Dendritic cell treated with granulocyte-macrophage colony-stimulating factor and Interleukin-4, amounts not matched to agents 40 ng/mL and 50 ng/mL, for 4 days (primary cell): ENCODE measurements at regions not wholly inside any gene's neighbourhood (a gene's known extent, or its start where the extent isn't known, plus 50 kb on each side); places are given as distances from the start of the nearest gene placed in this dataset.

Experiments
- H3K27ac Mint-ChIP-seq: one replicate; pipeline ENCODE4 v1.8.0; 2022; ENCODE audit warnings: mild to moderate bottlenecking, mixed read lengths
- H3K27me3 Mint-ChIP-seq: one replicate; pipeline ENCODE4 v1.8.0; 2022; ENCODE audit warnings: mild to moderate bottlenecking, mixed read lengths
- H3K36me3 Mint-ChIP-seq: one replicate; pipeline ENCODE4 v1.8.0; 2022; ENCODE audit warnings: low read depth, mixed read lengths
- H3K4me1 Mint-ChIP-seq: one replicate; pipeline ENCODE4 v1.8.0; 2022; ENCODE audit warnings: low read depth, mixed read lengths
- H3K4me3 Mint-ChIP-seq: one replicate; pipeline ENCODE4 v1.8.0; 2022; ENCODE audit warnings: mild to moderate bottlenecking, moderate library complexity, mixed read lengths
- H3K9me3 Mint-ChIP-seq: one replicate; pipeline ENCODE4 v1.8.0; 2022; ENCODE audit warnings: mixed read lengths
- intact Hi-C: fragments of 100-400 bp; cut with micrococcal nuclease; formaldehyde crosslinking; loops from one replicate; pipeline ENCODE4 v1.15.0; 2022

DNA sequence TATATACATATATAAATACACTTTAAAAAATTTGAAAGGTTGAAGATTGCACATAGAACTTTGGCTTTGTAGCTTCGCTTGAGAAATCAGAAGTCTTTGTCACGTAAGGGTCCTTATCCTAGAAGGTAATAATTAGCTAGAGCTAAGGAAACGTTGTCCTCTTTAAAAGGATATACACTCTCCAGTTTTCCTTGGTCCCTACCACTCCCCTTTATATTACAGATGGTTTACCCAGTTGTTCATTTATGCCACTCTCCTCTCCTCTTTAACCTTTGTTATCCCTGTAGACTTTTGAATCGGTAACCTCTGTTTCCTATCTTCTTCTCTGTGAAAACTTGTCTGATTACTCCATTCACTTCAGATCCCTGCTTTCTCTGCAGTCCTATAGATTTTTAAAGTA is 1101.0 kb upstream of the SEMA6A start:
- Mint-ChIP-seq H3K27ac (no peak overlapping the region), H3K36me3 (no peaks in the 10 kb centered on the region), H3K4me1 (no peaks in the 10 kb centered on the region), H3K27me3 (no peaks in the 10 kb centered on the region), H3K9me3 (peaks cover 15% of the 10 kb centered on the region), H3K4me3 (no peak overlapping the region)
- intact Hi-C loops, result no loop called here

- intact Hi-C loops, result no loop called here
- Mint-ChIP-seq H3K27me3 (no peaks in the 10 kb centered on the region), H3K4me1 (no peaks in the 10 kb centered on the region), H3K4me3 (no peak overlapping the region), H3K36me3 (no peaks in the 10 kb centered on the region), H3K9me3 (peaks cover 9% of the 10 kb centered on the region), H3K27ac (no peak overlapping the region)
Measured at GRCh38 chr5:117671551-117671950, 1096.9 kb upstream of the SEMA6A start.

GRCh38 chr5:117667105-117667504 is 1092.5 kb upstream of the SEMA6A start:
- H3K27ac Mint-ChIP-seq, result no peak overlapping the region
- peaks cover 9% of the 10 kb centered on the region for H3K9me3 Mint-ChIP-seq
- no peak overlapping the region for H3K4me3 Mint-ChIP-seq
- H3K4me1 Mint-ChIP-seq, result no peaks in the 10 kb centered on the region
- intact Hi-C loops, result no loop called here
- no peaks in the 10 kb centered on the region for H3K27me3 Mint-ChIP-seq
- H3K36me3 Mint-ChIP-seq, result no peaks in the 10 kb centered on the region

DNA sequence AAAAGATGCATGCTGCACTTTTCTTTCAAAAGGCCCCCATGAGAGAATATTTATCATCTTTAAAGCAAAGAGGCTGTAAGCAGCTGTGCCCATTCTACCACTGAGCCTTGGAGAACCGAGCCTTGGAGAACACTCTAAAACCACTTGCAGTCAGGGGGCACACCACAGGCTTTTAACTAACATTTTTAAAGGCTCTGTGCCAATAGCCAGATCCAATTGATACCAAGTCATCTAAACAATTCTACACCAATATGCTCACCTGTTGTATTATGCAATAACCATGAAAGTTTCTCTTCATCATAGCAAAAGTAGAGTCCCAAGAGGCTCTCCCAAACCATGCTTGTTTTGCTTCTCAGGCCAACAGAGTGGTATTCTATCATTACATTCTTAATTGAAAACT is 1090.5 kb upstream of the SEMA6A start:
- intact Hi-C loops, result no loop called here
- no peak overlapping the region for H3K4me3 Mint-ChIP-seq

DNA sequence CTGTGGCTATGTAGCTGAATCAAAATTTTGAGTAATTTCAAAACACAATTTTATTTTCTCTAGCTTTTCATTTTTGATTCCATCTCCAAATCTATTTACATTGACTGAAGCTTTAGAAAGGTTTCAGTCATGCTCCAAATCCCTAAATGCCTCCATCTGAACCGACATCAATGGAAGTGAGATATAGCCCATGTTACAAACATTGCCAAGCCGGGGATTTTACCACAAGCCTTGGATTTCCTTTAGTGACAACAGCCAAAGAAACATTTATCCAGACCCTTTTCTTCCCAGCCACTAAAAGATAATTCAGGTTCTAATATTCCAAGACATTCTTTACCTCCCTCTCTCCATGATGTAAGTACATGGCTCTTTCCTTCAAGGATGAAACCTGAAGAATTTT is 1087.7 kb upstream of the SEMA6A start:
- Mint-ChIP-seq H3K27ac (no peak overlapping the region), H3K27me3 (no peaks in the 10 kb centered on the region), H3K36me3 (no peaks in the 10 kb centered on the region), H3K4me3 (no peak overlapping the region), H3K4me1 (no peaks in the 10 kb centered on the region), H3K9me3 (peaks cover 24% of the 10 kb centered on the region)
- intact Hi-C loops, result no loop called here

More for the DNA sequence above, 1090.5 kb upstream of the SEMA6A start:
- no peaks in the 10 kb centered on the region for H3K4me1 Mint-ChIP-seq
- H3K27ac Mint-ChIP-seq, result no peak overlapping the region
- no peaks in the 10 kb centered on the region for H3K27me3 Mint-ChIP-seq
- no peaks in the 10 kb centered on the region for H3K36me3 Mint-ChIP-seq
- peaks cover 8% of the 10 kb centered on the region for H3K9me3 Mint-ChIP-seq

DNA sequence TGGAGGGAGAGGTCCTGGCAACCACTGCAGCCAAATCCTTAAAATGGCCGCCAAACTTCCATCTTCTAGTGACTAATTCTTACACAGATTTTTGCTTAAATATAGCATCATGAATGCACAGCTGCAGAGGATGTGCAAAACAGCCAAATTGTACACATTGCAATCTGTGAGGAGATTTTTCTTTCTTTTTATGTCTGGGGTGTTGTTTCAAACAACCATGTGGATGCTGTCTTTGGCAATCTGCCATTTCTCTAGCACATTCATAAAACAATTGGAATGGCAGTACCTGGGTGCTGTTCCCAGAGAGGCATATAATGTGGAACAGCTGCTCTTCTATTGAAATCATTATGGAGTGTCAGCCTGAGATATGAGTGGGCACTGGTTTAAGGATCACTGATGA is 1082.9 kb upstream of the SEMA6A start:
- Mint-ChIP-seq H3K36me3 (no peaks in the 10 kb centered on the region), H3K9me3 (peaks cover 24% of the 10 kb centered on the region), H3K27ac (no peak overlapping the region), H3K27me3 (no peaks in the 10 kb centered on the region), H3K4me1 (no peaks in the 10 kb centered on the region), H3K4me3 (no peak overlapping the region)
- intact Hi-C loops, result no loop called here

GRCh38 chr5:117652958-117653280 is 1078.3 kb upstream of the SEMA6A start:
- H3K4me3 Mint-ChIP-seq, result no peak overlapping the region
- H3K4me1 Mint-ChIP-seq, result no peaks in the 10 kb centered on the region
- peaks cover 8% of the 10 kb centered on the region for H3K9me3 Mint-ChIP-seq
- no peaks in the 10 kb centered on the region for H3K36me3 Mint-ChIP-seq
- intact Hi-C loops, result no loop called here
- H3K27me3 Mint-ChIP-seq, result no peaks in the 10 kb centered on the region
- H3K27ac Mint-ChIP-seq, result no peak overlapping the region

DNA sequence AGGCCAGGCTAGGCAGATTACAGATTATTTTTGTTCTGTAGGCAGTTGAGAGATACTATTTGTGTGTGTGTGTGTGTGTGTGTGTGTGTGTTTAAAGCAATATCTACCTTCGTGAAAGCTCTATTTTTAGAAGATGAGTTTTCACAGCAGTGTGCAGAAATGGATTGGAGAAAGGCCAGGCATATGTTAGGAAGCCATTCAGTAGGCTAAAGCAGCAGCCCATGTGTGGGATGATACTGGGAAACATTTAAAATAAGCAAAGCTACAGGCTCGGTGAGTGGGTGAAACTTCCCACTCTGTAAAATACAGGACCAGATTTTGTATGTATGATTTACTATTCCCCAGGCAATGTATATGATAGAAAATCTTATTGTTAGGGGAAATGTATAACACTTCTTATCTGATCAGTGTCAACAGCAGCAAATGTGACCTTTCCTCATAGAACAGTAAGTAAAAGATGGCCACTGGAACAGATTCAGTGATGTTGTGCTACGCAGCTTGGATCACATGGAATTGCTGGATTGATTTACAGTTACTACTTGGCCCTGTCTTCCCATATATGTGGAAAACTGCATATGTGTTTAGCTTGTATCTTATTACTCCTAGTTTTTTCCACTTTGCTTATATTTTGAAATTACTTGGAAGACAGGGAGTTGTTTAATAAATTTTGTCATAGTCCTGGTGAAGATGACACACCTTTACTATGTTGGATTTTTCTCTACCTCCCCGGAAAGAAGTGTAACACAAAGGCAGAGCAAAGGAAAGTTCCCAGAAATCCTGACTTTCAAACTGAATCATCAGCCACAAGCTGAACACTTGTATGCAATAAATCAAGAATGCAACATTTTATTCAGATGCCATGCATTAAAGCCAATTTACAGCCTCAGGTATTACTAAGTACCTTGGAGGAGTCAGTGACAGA is 1077.7 kb upstream of the SEMA6A start:
- H3K27me3 Mint-ChIP-seq, result no peaks in the 10 kb centered on the region
- H3K4me3 Mint-ChIP-seq, result no peak overlapping the region
- no peaks in the 10 kb centered on the region for H3K36me3 Mint-ChIP-seq
- intact Hi-C loops, result no loop called here
- H3K27ac Mint-ChIP-seq, result no peak overlapping the region
- H3K9me3 Mint-ChIP-seq, result peaks cover 8% of the 10 kb centered on the region
- no peaks in the 10 kb centered on the region for H3K4me1 Mint-ChIP-seq

GRCh38 chr5:117649821-117650220 is 1075.2 kb upstream of the SEMA6A start:
- H3K4me3 Mint-ChIP-seq, result no peak overlapping the region
- H3K4me1 Mint-ChIP-seq, result no peaks in the 10 kb centered on the region
- intact Hi-C loops, result no loop called here
- H3K27me3 Mint-ChIP-seq, result no peaks in the 10 kb centered on the region
- no peak overlapping the region for H3K27ac Mint-ChIP-seq
- peaks cover 9% of the 10 kb centered on the region for H3K9me3 Mint-ChIP-seq
- no peaks in the 10 kb centered on the region for H3K36me3 Mint-ChIP-seq

DNA sequence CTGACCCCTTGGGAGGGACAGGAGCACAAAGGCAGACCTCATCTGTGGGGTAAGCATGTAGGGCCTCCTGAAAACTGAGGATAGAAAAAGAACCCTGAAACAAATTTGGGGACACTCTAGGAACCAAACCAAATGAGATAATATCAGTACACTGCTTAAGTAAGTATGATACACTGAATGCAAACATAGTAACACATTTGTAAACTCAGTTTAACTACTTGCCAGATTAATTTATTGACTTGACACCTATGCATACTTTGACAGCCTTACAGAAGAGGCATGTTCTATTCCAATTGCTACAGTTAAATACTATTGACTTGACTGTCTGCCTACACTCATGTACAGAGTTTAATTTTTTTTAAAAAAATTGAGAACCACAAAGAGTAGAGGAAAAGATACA is 1070.8 kb upstream of the SEMA6A start:
- Mint-ChIP-seq H3K9me3 (peaks cover 17% of the 10 kb centered on the region), H3K27ac (no peak overlapping the region), H3K27me3 (no peaks in the 10 kb centered on the region), H3K36me3 (no peaks in the 10 kb centered on the region), H3K4me1 (no peaks in the 10 kb centered on the region), H3K4me3 (no peak overlapping the region)
- intact Hi-C loops, result no loop called here

GRCh38 chr5:117638581-117638980 is 1064.0 kb upstream of the SEMA6A start:
- Mint-ChIP-seq H3K9me3 (peaks cover 14% of the 10 kb centered on the region), H3K36me3 (no peaks in the 10 kb centered on the region), H3K27me3 (no peaks in the 10 kb centered on the region), H3K4me1 (no peaks in the 10 kb centered on the region), H3K27ac (no peak overlapping the region), H3K4me3 (no peak overlapping the region)
- intact Hi-C loops, result no loop called here

DNA sequence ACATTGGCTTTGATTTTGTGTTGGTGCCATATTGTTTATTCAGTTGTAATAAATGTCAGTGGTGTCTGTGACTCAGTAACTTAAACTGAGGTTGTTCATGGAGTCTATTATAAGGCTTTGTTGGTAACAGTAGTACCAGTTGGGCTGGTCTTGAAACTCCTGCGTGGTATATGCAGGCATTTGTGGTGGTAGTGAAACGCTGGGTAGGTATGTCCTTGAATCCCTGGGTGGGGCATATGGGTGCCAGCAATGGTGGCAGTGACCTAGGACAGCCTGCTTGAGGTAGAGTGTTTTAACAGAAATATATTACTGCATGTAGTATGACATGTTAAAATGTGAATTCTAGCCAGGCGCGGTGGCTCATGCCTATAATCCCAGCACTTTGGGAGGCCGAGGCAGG is 1058.5 kb upstream of the SEMA6A start:
- intact Hi-C loops, result no loop called here
- no peak overlapping the region for H3K4me3 Mint-ChIP-seq
- no peaks in the 10 kb centered on the region for H3K36me3 Mint-ChIP-seq
- no peaks in the 10 kb centered on the region for H3K4me1 Mint-ChIP-seq
- H3K27ac Mint-ChIP-seq, result no peak overlapping the region
- H3K27me3 Mint-ChIP-seq, result no peaks in the 10 kb centered on the region
- H3K9me3 Mint-ChIP-seq, result peaks cover 47% of the 10 kb centered on the region

GRCh38 chr5:117624201-117624600 is 1049.6 kb upstream of the SEMA6A start:
- Mint-ChIP-seq H3K4me3 (no peak overlapping the region), H3K27me3 (no peaks in the 10 kb centered on the region), H3K36me3 (no peaks in the 10 kb centered on the region), H3K9me3 (peaks cover 22% of the 10 kb centered on the region), H3K4me1 (no peaks in the 10 kb centered on the region), H3K27ac (no peak overlapping the region)
- intact Hi-C loops, result no loop called here

- peaks cover 32% of the 10 kb centered on the region for H3K9me3 Mint-ChIP-seq
- H3K27ac Mint-ChIP-seq, result no peak overlapping the region
- H3K4me3 Mint-ChIP-seq, result no peak overlapping the region
- intact Hi-C loops, result no loop called here
- no peaks in the 10 kb centered on the region for H3K36me3 Mint-ChIP-seq
- no peaks in the 10 kb centered on the region for H3K4me1 Mint-ChIP-seq
- H3K27me3 Mint-ChIP-seq, result no peaks in the 10 kb centered on the region
Measured at GRCh38 chr5:117623042-117623805, 1048.6 kb upstream of the SEMA6A start.
